IMR-90 (cell line): ENCODE measurements at regions not wholly inside any gene's neighbourhood (a gene's known extent, or its start where the extent isn't known, plus 50 kb on each side); places are given as distances from the start of the nearest gene placed in this dataset.

Experiments used
- ATAC-seq: fragments of 200-7000 bp; cut with Tn5 transposase; 2 replicates; pipeline ENCODE4 v1.9.1; 2020; ENCODE audit warnings: low read depth, mild to moderate bottlenecking, moderate library complexity
- BruUV-seq: library from RNA; stranded (reverse); fragments of 400-500 nt; replicated peaks from 2 replicates; lab custom pipeline; 2021; lab: Mats Ljungman, UMichigan
- CTCF ChIA-PET: fragments of 300-600 bp; formaldehyde crosslinking; extraction: SDS; loops from one replicate; lab custom pipeline; 2021; ENCODE audit warnings: antibody characterized with exemption; lab: Yijun Ruan, JAX
- POLR2A ChIA-PET: fragments of 300-600 bp; sonication (Branson Sonifier 250); formaldehyde crosslinking; loops from one replicate; lab custom pipeline; 2022; ENCODE audit warnings: antibody characterized with exemption; ENCODE audit not compliant: unreplicated experiment; lab: Charles Lee
- DNase-seq: peaks from one replicate; pipeline ENCODE4 v3.0.0; 2013
- H2AFZ ChIP-seq: replicated peaks from 2 replicates; pipeline ENCODE3; 2013; ENCODE audit warnings: low read length, mild to moderate bottlenecking; ENCODE audit not compliant: poor library complexity
- H2AK5ac ChIP-seq: 2 replicates; pipeline ENCODE4 v1.6.1; 2013; ENCODE audit warnings: low read depth, low read length, inconsistent platforms
- H2AK9ac ChIP-seq: replicated peaks from 2 replicates; pipeline ENCODE3; 2013; ENCODE audit warnings: mild to moderate bottlenecking, low read depth, low read length, moderate library complexity; ENCODE audit not compliant: poor library complexity
- H2BK120ac ChIP-seq: 2 replicates; pipeline ENCODE4 v1.6.1; 2013; ENCODE audit warnings: low read depth, low read length, inconsistent platforms
- H2BK15ac ChIP-seq: 3 replicates; pipeline ENCODE4 v1.6.1; 2013; ENCODE audit warnings: low read depth, low read length, inconsistent platforms
- H2BK20ac ChIP-seq: 2 replicates; pipeline ENCODE4 v1.6.1; 2013; ENCODE audit warnings: low read depth, mild to moderate bottlenecking, inconsistent platforms, low read length, moderate library complexity
- H2BK5ac ChIP-seq: 2 replicates; pipeline ENCODE4 v1.6.1; 2013; ENCODE audit warnings: mild to moderate bottlenecking, low read depth, low read length, inconsistent platforms; ENCODE audit not compliant: poor library complexity, severe bottlenecking
- H3K14ac ChIP-seq: replicated peaks from 2 replicates; pipeline ENCODE4 v1.6.1; 2013; ENCODE audit warnings: low read depth, low read length, inconsistent platforms
- H3K18ac ChIP-seq: 2 replicates; pipeline ENCODE4 v1.6.1; 2013; ENCODE audit warnings: low read depth, low read length, control low read depth
- H3K23ac ChIP-seq: 2 replicates; pipeline ENCODE4 v1.6.1; 2013; ENCODE audit warnings: low read depth, low read length, inconsistent platforms
- H3K27ac ChIP-seq: 2 replicates; pipeline ENCODE4 v1.5.1; 2013; ENCODE audit warnings: mild to moderate bottlenecking, control low read depth, low read length; ENCODE audit not compliant: insufficient read depth
- H3K27me3 ChIP-seq: 2 replicates; pipeline ENCODE4 v1.6.1; 2013; ENCODE audit warnings: low read length; ENCODE audit not compliant: control insufficient read depth, insufficient read depth
- H3K36me3 ChIP-seq: 2 replicates; pipeline ENCODE4 v1.6.1; 2013; ENCODE audit warnings: low read length, mixed read lengths; ENCODE audit not compliant: control insufficient read depth, insufficient read depth
- H3K4ac ChIP-seq: 2 replicates; pipeline ENCODE4 v1.6.1; 2013; ENCODE audit warnings: low read depth, low read length, inconsistent platforms
- H3K4me1 ChIP-seq: 2 replicates; pipeline ENCODE4 v1.6.1; 2013; ENCODE audit warnings: low read length, mixed read lengths; ENCODE audit not compliant: control insufficient read depth, insufficient read depth
- H3K4me2 ChIP-seq: 2 replicates; pipeline ENCODE4 v1.6.1; 2013; ENCODE audit warnings: low read depth, mild to moderate bottlenecking, control low read depth, low read length, moderate library complexity
- H3K4me3 ChIP-seq: 2 replicates; pipeline ENCODE4 v1.5.1; 2013; ENCODE audit warnings: low read depth, mild to moderate bottlenecking, control low read depth, low read length, moderate library complexity; ENCODE audit not compliant: insufficient read depth
- H3K56ac ChIP-seq: 2 replicates; pipeline ENCODE4 v1.6.1; 2013; ENCODE audit warnings: low read length, inconsistent platforms; ENCODE audit not compliant: insufficient read depth; ENCODE audit errors: extremely low read depth
- H3K79me1 ChIP-seq, 2 experiments: 2 replicates each; pipeline ENCODE4 v1.6.1; 2013; ENCODE audit warnings: low read length in 2 of 2, inconsistent platforms in 1 of 2, low read depth in 1 of 2
- H3K9ac ChIP-seq: 2 replicates; pipeline ENCODE4 v1.6.1; 2013; ENCODE audit warnings: low read depth, low read length, control low read depth
- H3K9me1 ChIP-seq: 2 replicates; pipeline ENCODE4 v1.6.1; 2013; ENCODE audit warnings: low read length, inconsistent platforms; ENCODE audit not compliant: insufficient read depth
- H3K9me3 ChIP-seq: 2 replicates; pipeline ENCODE4 v1.6.1; 2013; ENCODE audit warnings: low read length; ENCODE audit not compliant: control insufficient read depth, insufficient read depth
- H4K20me1 ChIP-seq: 2 replicates; pipeline ENCODE4 v1.6.1; 2013; ENCODE audit warnings: low read length, inconsistent platforms; ENCODE audit not compliant: insufficient read depth
- H4K5ac ChIP-seq: 2 replicates; pipeline ENCODE4 v1.6.1; 2013; ENCODE audit warnings: mild to moderate bottlenecking, low read depth, low read length, control low read depth
- H4K8ac ChIP-seq, 2 experiments: 2 replicates each; pipeline ENCODE4 v1.6.1; 2013; ENCODE audit warnings: low read depth in 2 of 2, low read length in 2 of 2, control low read depth in 1 of 2, inconsistent platforms in 1 of 2
- H4K91ac ChIP-seq: 2 replicates; pipeline ENCODE4 v1.6.1; 2013; ENCODE audit warnings: low read depth, low read length, inconsistent platforms; ENCODE audit not compliant: insufficient read depth
- CEBPB ChIP-seq: IDR thresholded peaks from 2 replicates; pipeline ENCODE4 v1.6.1; 2012; ENCODE audit warnings: low read depth, low read length, improper control_type of control experiment
- NFE2L2 ChIP-seq: fragments of 150-350 bp; IDR thresholded peaks from 2 replicates; pipeline ENCODE4 v1.6.1; 2016; ENCODE audit warnings: low read depth, mild to moderate bottlenecking, low read length
- RAD21 ChIP-seq: IDR thresholded peaks from 2 replicates; pipeline ENCODE4 v1.6.1; 2012; ENCODE audit warnings: low read length, improper control_type of control experiment
- WGBS, 2 experiments: methylation state at CpG; one replicate each; pipeline versions ENCODE4 v1.1.5 to v1.1.7; 2013; ENCODE audit warnings: missing lambda C conversion rate in 2 of 2; ENCODE audit not compliant: insufficient read length in 1 of 2; ENCODE audit errors: extremely low coverage in 2 of 2; 5-methylcytosine and 5-hydroxymethylcytosine counted together
- dilution Hi-C: fragments of 300-500 bp; cut with HindIII; formaldehyde crosslinking; loops from one replicate; pipeline ENCODE4 v1.14.3; 2018; ENCODE audit warnings: low sequenced_read_pairs; ENCODE audit not compliant: unreplicated experiment
- in situ Hi-C: fragments of 300-500 bp; cut with MboI; formaldehyde crosslinking; loops from 3 replicates; pipeline ENCODE4 v1.14.3; 2019; ENCODE audit warnings: low sequenced_read_pairs, inconsistent platforms, mixed read lengths
- intact Hi-C: fragments of 100-400 bp; cut with micrococcal nuclease; formaldehyde crosslinking; loops from 2 replicates; pipeline ENCODE4 v1.10.0; 2022

GRCh38 chr18:4593895-4594294 lies 138.8 kb upstream of the DLGAP1 start:
- Histone ChIP-seq H4K20me1 (no peaks in the 10 kb centered on the region), H3K27ac (no peak overlapping the region), H3K9ac (no peak overlapping the region), H3K79me1 (no peaks in the 10 kb centered on the region), H3K4ac (no peak overlapping the region), H3K27me3 (no peaks in the 10 kb centered on the region), H2AK5ac (no peak overlapping the region), H3K9me3 (peaks cover 7% of the 10 kb centered on the region), H2BK120ac (no peak overlapping the region), H4K5ac (no peak overlapping the region), H3K4me3 (no peak overlapping the region), H4K91ac (no peak overlapping the region), H3K4me2 (no peak overlapping the region), H3K4me1 (no peaks in the 10 kb centered on the region), H3K56ac (no peak overlapping the region), H3K18ac (no peak overlapping the region), H3K9me1 (no peaks in the 10 kb centered on the region), H2BK5ac (no peak overlapping the region), H3K36me3 (no peaks in the 10 kb centered on the region), H3K23ac (no peak overlapping the region), H2BK15ac (no peak overlapping the region), H2AK9ac (no peak overlapping the region), H2BK20ac (no peak overlapping the region), H3K14ac (no peak overlapping the region), H4K8ac (no peak overlapping the region), H2AFZ (no peak overlapping the region)
- DNase-seq (no peak), ATAC-seq (no peak)
- POLR2A ChIA-PET: no interaction called here
- no CpG with 5 or more reads among the region's 1 CpG for WGBS, 2 experiments
- no TSS peak for BruUV-seq
- TF ChIP-seq NFE2L2 (no peak), CEBPB (peak; percentile 49), RAD21 (no peak)
- intact Hi-C loops: no loop called here
- dilution Hi-C loops: no loop called here
- CTCF ChIA-PET: no interaction called here
- in situ Hi-C loops: no loop called here
